ENCODE measurements at regions not wholly inside any gene's neighbourhood (a gene's known extent, or its start where the extent isn't known, plus 50 kb on each side); places are given as distances from the start of the nearest gene placed in this dataset.

DNA sequence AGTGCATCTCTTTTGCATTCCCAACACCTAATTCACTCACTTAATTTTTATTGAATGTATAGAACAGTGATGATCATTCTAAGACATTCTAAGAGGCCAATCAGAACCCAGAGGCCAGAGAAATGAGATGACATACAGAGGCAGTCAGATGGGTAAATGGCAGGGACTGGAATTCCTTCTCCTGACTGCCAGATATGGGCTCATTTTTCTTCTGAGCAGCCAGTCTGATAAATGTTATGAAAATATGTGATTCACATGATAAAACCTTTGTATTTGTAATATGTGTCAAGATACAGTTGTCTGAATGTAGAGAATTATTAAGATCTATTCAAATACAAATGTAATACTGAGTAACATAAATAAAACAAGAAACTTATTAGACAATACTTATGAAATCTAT lies 277.8 kb downstream of the EPM2A start:
- TF ChIP-seq EZH2 (IDR thresholded peaks at IDR 0.05; ENCODE audit: low read depth, unreplicated experiment) (no peak), ZNF114 (CRISPR knock-in tag; IDR thresholded peaks at IDR 0.05) (no peak), POLR2AphosphoS5 (IDR thresholded peaks at IDR 0.05; ENCODE audit: low read depth) (no peak), EZH2phosphoT487 (IDR thresholded peaks at IDR 0.05; ENCODE audit: unreplicated experiment) (no peak)
- TF ChIP-seq, protein P1, sequence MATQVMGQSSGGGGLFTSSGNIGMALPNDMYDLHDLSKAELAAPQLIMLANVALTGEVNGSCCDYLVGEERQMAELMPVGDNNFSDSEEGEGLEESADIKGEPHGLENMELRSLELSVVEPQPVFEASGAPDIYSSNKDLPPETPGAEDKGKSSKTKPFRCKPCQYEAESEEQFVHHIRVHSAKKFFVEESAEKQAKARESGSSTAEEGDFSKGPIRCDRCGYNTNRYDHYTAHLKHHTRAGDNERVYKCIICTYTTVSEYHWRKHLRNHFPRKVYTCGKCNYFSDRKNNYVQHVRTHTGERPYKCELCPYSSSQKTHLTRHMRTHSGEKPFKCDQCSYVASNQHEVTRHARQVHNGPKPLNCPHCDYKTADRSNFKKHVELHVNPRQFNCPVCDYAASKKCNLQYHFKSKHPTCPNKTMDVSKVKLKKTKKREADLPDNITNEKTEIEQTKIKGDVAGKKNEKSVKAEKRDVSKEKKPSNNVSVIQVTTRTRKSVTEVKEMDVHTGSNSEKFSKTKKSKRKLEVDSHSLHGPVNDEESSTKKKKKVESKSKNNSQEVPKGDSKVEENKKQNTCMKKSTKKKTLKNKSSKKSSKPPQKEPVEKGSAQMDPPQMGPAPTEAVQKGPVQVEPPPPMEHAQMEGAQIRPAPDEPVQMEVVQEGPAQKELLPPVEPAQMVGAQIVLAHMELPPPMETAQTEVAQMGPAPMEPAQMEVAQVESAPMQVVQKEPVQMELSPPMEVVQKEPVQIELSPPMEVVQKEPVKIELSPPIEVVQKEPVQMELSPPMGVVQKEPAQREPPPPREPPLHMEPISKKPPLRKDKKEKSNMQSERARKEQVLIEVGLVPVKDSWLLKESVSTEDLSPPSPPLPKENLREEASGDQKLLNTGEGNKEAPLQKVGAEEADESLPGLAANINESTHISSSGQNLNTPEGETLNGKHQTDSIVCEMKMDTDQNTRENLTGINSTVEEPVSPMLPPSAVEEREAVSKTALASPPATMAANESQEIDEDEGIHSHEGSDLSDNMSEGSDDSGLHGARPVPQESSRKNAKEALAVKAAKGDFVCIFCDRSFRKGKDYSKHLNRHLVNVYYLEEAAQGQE (IDR thresholded peaks at IDR 0.05; ENCODE audit: unreplicated experiment) = no peak
- TF ChIP-seq, protein P2, sequence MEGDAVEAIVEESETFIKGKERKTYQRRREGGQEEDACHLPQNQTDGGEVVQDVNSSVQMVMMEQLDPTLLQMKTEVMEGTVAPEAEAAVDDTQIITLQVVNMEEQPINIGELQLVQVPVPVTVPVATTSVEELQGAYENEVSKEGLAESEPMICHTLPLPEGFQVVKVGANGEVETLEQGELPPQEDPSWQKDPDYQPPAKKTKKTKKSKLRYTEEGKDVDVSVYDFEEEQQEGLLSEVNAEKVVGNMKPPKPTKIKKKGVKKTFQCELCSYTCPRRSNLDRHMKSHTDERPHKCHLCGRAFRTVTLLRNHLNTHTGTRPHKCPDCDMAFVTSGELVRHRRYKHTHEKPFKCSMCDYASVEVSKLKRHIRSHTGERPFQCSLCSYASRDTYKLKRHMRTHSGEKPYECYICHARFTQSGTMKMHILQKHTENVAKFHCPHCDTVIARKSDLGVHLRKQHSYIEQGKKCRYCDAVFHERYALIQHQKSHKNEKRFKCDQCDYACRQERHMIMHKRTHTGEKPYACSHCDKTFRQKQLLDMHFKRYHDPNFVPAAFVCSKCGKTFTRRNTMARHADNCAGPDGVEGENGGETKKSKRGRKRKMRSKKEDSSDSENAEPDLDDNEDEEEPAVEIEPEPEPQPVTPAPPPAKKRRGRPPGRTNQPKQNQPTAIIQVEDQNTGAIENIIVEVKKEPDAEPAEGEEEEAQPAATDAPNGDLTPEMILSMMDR (conservative IDR thresholded peaks at IDR 0.05; ENCODE audit: low read depth in 2 of 2) = no peak
- TF ChIP-seq, protein P3, sequence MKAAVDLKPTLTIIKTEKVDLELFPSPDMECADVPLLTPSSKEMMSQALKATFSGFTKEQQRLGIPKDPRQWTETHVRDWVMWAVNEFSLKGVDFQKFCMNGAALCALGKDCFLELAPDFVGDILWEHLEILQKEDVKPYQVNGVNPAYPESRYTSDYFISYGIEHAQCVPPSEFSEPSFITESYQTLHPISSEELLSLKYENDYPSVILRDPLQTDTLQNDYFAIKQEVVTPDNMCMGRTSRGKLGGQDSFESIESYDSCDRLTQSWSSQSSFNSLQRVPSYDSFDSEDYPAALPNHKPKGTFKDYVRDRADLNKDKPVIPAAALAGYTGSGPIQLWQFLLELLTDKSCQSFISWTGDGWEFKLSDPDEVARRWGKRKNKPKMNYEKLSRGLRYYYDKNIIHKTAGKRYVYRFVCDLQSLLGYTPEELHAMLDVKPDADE (IDR thresholded peaks at IDR 0.05) = no peak

Measured in GM23338 (cell line).